ENCODE measurements at regions not wholly inside any gene's neighbourhood (a gene's known extent, or its start where the extent isn't known, plus 50 kb on each side); places are given as distances from the start of the nearest gene placed in this dataset.

DNA sequence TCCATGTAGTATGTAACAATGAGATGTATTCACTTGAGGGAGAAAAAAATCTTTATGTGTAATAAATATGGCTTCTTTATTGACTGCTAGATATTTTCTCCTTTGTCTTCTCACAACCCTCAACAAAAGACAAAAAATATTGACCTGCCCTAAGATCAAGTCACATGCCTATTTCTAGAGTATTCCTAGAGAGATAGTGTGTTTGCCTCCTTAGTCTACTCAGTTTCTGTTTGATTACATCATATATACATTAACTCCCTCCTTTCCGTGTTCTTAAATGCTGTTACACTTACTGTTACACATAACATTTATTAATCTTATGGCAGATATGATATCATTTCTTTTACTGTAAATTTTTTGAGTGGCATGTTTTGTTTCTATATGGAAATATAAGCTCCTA, 281.6 kb upstream of the RGS18 start:
- Histone ChIP-seq H3K27ac (ENCODE audit: insufficient read depth, low read length) (no peak overlapping the region), H3K4me2 (ENCODE audit: low read depth, low read length) (no peak overlapping the region), H3K4me1 (ENCODE audit: control insufficient read depth, insufficient read depth, low read length) (no peaks in the 10 kb centered on the region), H3K9me3 (ENCODE audit: control insufficient read depth, insufficient read depth, low read length) (no peaks in the 10 kb centered on the region), H4K91ac (ENCODE audit: insufficient read depth, low read depth, low read length) (no peak overlapping the region), H3K4ac (ENCODE audit: low read depth, low read length) (no peak overlapping the region), H3K9me1 (ENCODE audit: insufficient read depth, low read length) (no peaks in the 10 kb centered on the region), H3K56ac (ENCODE audit: extremely low read depth, insufficient read depth, low read length) (no peak overlapping the region), H3K79me1 (ENCODE audit: low read depth in 1 of 2, low read length in 2 of 2) (no peaks in the 10 kb centered on the region), H3K27me3 (ENCODE audit: control insufficient read depth, insufficient read depth, low read length) (no peaks in the 10 kb centered on the region), H4K20me1 (ENCODE audit: insufficient read depth, low read length) (no peaks in the 10 kb centered on the region), H3K9ac (ENCODE audit: low read depth, low read length) (no peak overlapping the region), H4K5ac (ENCODE audit: low read depth, low read length) (no peak overlapping the region), H2BK15ac (ENCODE audit: low read depth, low read length) (no peak overlapping the region), H3K36me3 (ENCODE audit: control insufficient read depth, insufficient read depth, low read length) (no peaks in the 10 kb centered on the region), H2BK5ac (ENCODE audit: low read depth, low read length, poor library complexity, severe bottlenecking) (no peak overlapping the region), H3K23ac (ENCODE audit: low read depth, low read length) (no peak overlapping the region), H2BK20ac (ENCODE audit: low read depth, low read length) (no peak overlapping the region), H2AK9ac (replicated peaks; ENCODE audit: low read depth, low read length, poor library complexity) (no peak overlapping the region), H3K4me3 (ENCODE audit: insufficient read depth, low read depth, low read length) (no peak overlapping the region), H2AFZ (replicated peaks; ENCODE audit: low read length, poor library complexity) (no peak overlapping the region), H4K8ac (ENCODE audit: low read depth in 2 of 2, low read length in 2 of 2) (no peak overlapping the region), H3K14ac (replicated peaks; ENCODE audit: low read depth, low read length) (no peak overlapping the region), H3K18ac (ENCODE audit: low read depth, low read length) (no peak overlapping the region), H2AK5ac (ENCODE audit: low read depth, low read length) (no peak overlapping the region), H2BK120ac (ENCODE audit: low read depth, low read length) (no peak overlapping the region)
- no TSS peak for BruUV-seq (replicated peaks)
- CTCF ChIA-PET, result no interaction called here
- POLR2A ChIA-PET (ENCODE audit: unreplicated experiment), result no interaction called here
- no peak for ATAC-seq (ENCODE audit: low read depth)
- dilution Hi-C loops (cut with HindIII; ENCODE audit: low sequenced_read_pairs, unreplicated experiment) (no loop called here), intact Hi-C loops (cut with micrococcal nuclease) (no loop called here), in situ Hi-C loops (cut with MboI; ENCODE audit: low sequenced_read_pairs) (no loop called here)
- no peak for TF ChIP-seq RAD21 (IDR thresholded peaks at IDR 0.05; ENCODE audit: low read length)
- TF ChIP-seq CEBPB (IDR thresholded peaks at IDR 0.05; ENCODE audit: low read depth, low read length), result no peak
- TF ChIP-seq FOS (IDR thresholded peaks at IDR 0.05; ENCODE audit: low read depth, low read length), result no peak
- no peak for TF ChIP-seq RCOR1 (IDR thresholded peaks at IDR 0.05; ENCODE audit: insufficient replicate concordance, low read length)
- no peak for TF ChIP-seq BHLHE40 (IDR thresholded peaks at IDR 0.05; ENCODE audit: low read depth, low read length)
- TF ChIP-seq NFE2L2 (IDR thresholded peaks at IDR 0.05; ENCODE audit: low read depth, low read length), result no peak
- TF ChIP-seq, protein P1, sequence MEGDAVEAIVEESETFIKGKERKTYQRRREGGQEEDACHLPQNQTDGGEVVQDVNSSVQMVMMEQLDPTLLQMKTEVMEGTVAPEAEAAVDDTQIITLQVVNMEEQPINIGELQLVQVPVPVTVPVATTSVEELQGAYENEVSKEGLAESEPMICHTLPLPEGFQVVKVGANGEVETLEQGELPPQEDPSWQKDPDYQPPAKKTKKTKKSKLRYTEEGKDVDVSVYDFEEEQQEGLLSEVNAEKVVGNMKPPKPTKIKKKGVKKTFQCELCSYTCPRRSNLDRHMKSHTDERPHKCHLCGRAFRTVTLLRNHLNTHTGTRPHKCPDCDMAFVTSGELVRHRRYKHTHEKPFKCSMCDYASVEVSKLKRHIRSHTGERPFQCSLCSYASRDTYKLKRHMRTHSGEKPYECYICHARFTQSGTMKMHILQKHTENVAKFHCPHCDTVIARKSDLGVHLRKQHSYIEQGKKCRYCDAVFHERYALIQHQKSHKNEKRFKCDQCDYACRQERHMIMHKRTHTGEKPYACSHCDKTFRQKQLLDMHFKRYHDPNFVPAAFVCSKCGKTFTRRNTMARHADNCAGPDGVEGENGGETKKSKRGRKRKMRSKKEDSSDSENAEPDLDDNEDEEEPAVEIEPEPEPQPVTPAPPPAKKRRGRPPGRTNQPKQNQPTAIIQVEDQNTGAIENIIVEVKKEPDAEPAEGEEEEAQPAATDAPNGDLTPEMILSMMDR (conservative IDR thresholded peaks at IDR 0.05; ENCODE audit: low read depth, low read length), result no peak
- no peak for TF ChIP-seq MXI1 (IDR thresholded peaks at IDR 0.05; ENCODE audit: borderline replicate concordance, low read depth, low read length)
- TF ChIP-seq MAFK (IDR thresholded peaks at IDR 0.05; ENCODE audit: low read depth, low read length), result no peak
- TF ChIP-seq, protein P2, sequence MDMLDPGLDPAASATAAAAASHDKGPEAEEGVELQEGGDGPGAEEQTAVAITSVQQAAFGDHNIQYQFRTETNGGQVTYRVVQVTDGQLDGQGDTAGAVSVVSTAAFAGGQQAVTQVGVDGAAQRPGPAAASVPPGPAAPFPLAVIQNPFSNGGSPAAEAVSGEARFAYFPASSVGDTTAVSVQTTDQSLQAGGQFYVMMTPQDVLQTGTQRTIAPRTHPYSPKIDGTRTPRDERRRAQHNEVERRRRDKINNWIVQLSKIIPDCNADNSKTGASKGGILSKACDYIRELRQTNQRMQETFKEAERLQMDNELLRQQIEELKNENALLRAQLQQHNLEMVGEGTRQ (IDR thresholded peaks at IDR 0.05; ENCODE audit: low read depth, low read length), result no peak
- no peak for TF ChIP-seq POLR2A (IDR thresholded peaks at IDR 0.05; ENCODE audit: low read depth, low read length)
- no peak for TF ChIP-seq RFX5 (IDR thresholded peaks at IDR 0.05; ENCODE audit: low read depth, low read length)
- no peak for TF ChIP-seq CHD1 (IDR thresholded peaks at IDR 0.05; ENCODE audit: low read depth, low read length)
- TF ChIP-seq SMC3 (IDR thresholded peaks at IDR 0.05; ENCODE audit: low read depth, low read length), result no peak
- TF ChIP-seq MAZ (IDR thresholded peaks at IDR 0.05; ENCODE audit: borderline replicate concordance, low read depth, low read length), result no peak
- TF ChIP-seq, protein P3, sequence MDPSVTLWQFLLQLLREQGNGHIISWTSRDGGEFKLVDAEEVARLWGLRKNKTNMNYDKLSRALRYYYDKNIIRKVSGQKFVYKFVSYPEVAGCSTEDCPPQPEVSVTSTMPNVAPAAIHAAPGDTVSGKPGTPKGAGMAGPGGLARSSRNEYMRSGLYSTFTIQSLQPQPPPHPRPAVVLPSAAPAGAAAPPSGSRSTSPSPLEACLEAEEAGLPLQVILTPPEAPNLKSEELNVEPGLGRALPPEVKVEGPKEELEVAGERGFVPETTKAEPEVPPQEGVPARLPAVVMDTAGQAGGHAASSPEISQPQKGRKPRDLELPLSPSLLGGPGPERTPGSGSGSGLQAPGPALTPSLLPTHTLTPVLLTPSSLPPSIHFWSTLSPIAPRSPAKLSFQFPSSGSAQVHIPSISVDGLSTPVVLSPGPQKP (IDR thresholded peaks at IDR 0.05; ENCODE audit: borderline replicate concordance, low read depth, low read length), result no peak
- no CpG with 5 or more reads among the region's 1 CpG for WGBS, 2 experiments (ENCODE audit: extremely low coverage in 2 of 2, insufficient read length in 1 of 2)
- no peak for DNase-seq

Data from IMR-90 (cell line).